AG04449 (cell line): ENCODE measurements at regions not wholly inside any gene's neighbourhood (a gene's known extent, or its start where the extent isn't known, plus 50 kb on each side); places are given as distances from the start of the nearest gene placed in this dataset.
"Not testable (repeated sequence)": the region's sequence is repeated elsewhere in the genome, so short reads cannot be mapped to it uniquely, and the experiment has no call there.

Experiments
- CTCF ChIA-PET: fragments of 350-600 bp; formaldehyde crosslinking; extraction: SDS; loops from one replicate; lab custom pipeline; 2021; ENCODE audit warnings: antibody characterized with exemption; lab: Yijun Ruan, JAX
- POLR2A ChIA-PET: fragments of 400-600, 350-600 bp; formaldehyde crosslinking; extraction: SDS; loops from one replicate; lab custom pipeline; 2020; ENCODE audit warnings: antibody characterized with exemption, inconsistent platforms; lab: Yijun Ruan, JAX
- DNase-seq: peaks from one replicate; pipeline ENCODE4 v3.0.0-alpha.2; 2010; ENCODE audit warnings: low read depth, low spot score
- H3K4me3 ChIP-seq: 2 replicates; pipeline ENCODE4 v1.5.1; 2011; ENCODE audit warnings: low read depth, mild to moderate bottlenecking, control low read depth, low read length
- CTCF ChIP-seq: IDR thresholded peaks from one replicate; pipeline ENCODE4 v1.5.1; 2011; ENCODE audit warnings: mild to moderate bottlenecking, moderate library complexity, low read length, control low read depth, inconsistent platforms; ENCODE audit not compliant: insufficient read depth; ENCODE audit errors: missing control alignments

- no peak for DNase-seq
- POLR2A ChIA-PET = no interaction called here
- CTCF ChIA-PET = no interaction called here
- no peak overlapping the region for H3K4me3 ChIP-seq
- no peak for TF ChIP-seq CTCF
These were observed 52.7 kb downstream of the COL6A6 start for GRCh38 chr3:130569461-130570365.

GRCh38 chr3:130572769-130573168, 55.8 kb downstream of the COL6A6 start:
- no peak overlapping the region for H3K4me3 ChIP-seq
- POLR2A ChIA-PET = no interaction called here
- no peak for DNase-seq
- CTCF ChIA-PET = no interaction called here
- TF ChIP-seq CTCF = no peak

- ChIA-PET POLR2A (interaction anchor here (1.6 kb wide), 1 partner anchor 19 kb away, joined by 3 read pairs; no protein-coding TSS in a partner anchor), CTCF (interaction anchor here (1.1 kb wide), 1 partner anchor 10 kb away, joined by 3 read pairs; no protein-coding TSS in a partner anchor)
- H3K4me3 ChIP-seq = no peak overlapping the region
- peak; percentile 57 for DNase-seq
- no peak for TF ChIP-seq CTCF
These were observed 59.6 kb downstream of the COL6A6 start for GRCh38 chr3:130576375-130577266.

- no peak overlapping the region for H3K4me3 ChIP-seq
- no peak for DNase-seq
- ChIA-PET POLR2A (no interaction called here), CTCF (no interaction called here)
- no peak for TF ChIP-seq CTCF
These were observed 65.6 kb downstream of the COL6A6 start for GRCh38 chr3:130582457-130583153.

- H3K4me3 ChIP-seq, CTCF ChIA-PET, DNase-seq: not testable (repeated sequence)
- POLR2A ChIA-PET = interaction anchor here (0.9 kb wide), 1 partner anchor 18 kb away, joined by 3 read pairs; no protein-coding TSS in a partner anchor
These were observed 77.8 kb downstream of the COL6A6 start for GRCh38 chr3:130594749-130595148.

GRCh38 chr3:130596484-130596883, 79.5 kb downstream of the COL6A6 start:
- CTCF ChIA-PET = no interaction called here
- no peak overlapping the region for H3K4me3 ChIP-seq
- no peak for DNase-seq
- POLR2A ChIA-PET = no interaction called here
- no peak for TF ChIP-seq CTCF
